ENCODE measurements at regions not wholly inside any gene's neighbourhood (a gene's known extent, or its start where the extent isn't known, plus 50 kb on each side); places are given as distances from the start of the nearest gene placed in this dataset.
"Not testable (repeated sequence)": the region's sequence is repeated elsewhere in the genome, so short reads cannot be mapped to it uniquely, and the experiment has no call there.

- TF ChIP-seq, protein P1, sequence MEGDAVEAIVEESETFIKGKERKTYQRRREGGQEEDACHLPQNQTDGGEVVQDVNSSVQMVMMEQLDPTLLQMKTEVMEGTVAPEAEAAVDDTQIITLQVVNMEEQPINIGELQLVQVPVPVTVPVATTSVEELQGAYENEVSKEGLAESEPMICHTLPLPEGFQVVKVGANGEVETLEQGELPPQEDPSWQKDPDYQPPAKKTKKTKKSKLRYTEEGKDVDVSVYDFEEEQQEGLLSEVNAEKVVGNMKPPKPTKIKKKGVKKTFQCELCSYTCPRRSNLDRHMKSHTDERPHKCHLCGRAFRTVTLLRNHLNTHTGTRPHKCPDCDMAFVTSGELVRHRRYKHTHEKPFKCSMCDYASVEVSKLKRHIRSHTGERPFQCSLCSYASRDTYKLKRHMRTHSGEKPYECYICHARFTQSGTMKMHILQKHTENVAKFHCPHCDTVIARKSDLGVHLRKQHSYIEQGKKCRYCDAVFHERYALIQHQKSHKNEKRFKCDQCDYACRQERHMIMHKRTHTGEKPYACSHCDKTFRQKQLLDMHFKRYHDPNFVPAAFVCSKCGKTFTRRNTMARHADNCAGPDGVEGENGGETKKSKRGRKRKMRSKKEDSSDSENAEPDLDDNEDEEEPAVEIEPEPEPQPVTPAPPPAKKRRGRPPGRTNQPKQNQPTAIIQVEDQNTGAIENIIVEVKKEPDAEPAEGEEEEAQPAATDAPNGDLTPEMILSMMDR (IDR thresholded peaks at IDR 0.05; ENCODE audit: insufficient read depth, low read depth, low read length): not testable (repeated sequence)
- TF ChIP-seq EZH2 (IDR thresholded peaks at IDR 0.05; ENCODE audit: insufficient read depth, low read length): not testable (repeated sequence)
Measured at GRCh38 chr14:105604531-105605463, 78.4 kb downstream of the TMEM121 start.
